ENCODE measurements at regions not wholly inside any gene's neighbourhood (a gene's known extent, or its start where the extent isn't known, plus 50 kb on each side); places are given as distances from the start of the nearest gene placed in this dataset.

- no peak for TF ChIP-seq CTCF (IDR thresholded peaks at IDR 0.05)
- TF ChIP-seq CBX8 (IDR thresholded peaks at IDR 0.05) = no peak
- no peak for TF ChIP-seq FOXS1 (CRISPR knock-in tag; IDR thresholded peaks at IDR 0.05)
- TF ChIP-seq MYC (IDR thresholded peaks at IDR 0.05; ENCODE audit: borderline replicate concordance, low read length) = no peak
- no peak for TF ChIP-seq SMC3 (IDR thresholded peaks at IDR 0.05)
- TF ChIP-seq TFCP2L1 (CRISPR knock-in tag; IDR thresholded peaks at IDR 0.05) = no peak
- no peak for TF ChIP-seq RCOR1 (IDR thresholded peaks at IDR 0.05; ENCODE audit: low read depth, low read length)
- no peak for TF ChIP-seq ZNF302 (CRISPR knock-in tag; IDR thresholded peaks at IDR 0.05)
- no peak for TF ChIP-seq RFX5 (IDR thresholded peaks at IDR 0.05)
- TF ChIP-seq HOXA7 (CRISPR knock-in tag; IDR thresholded peaks at IDR 0.05) = no peak
- TF ChIP-seq FOSL2 (IDR thresholded peaks at IDR 0.05) = no peak
- TF ChIP-seq FOSL2 (CRISPR knock-in tag; IDR thresholded peaks at IDR 0.05) = no peak
- no peak for TF ChIP-seq EHMT2 (IDR thresholded peaks at IDR 0.05; ENCODE audit: low read depth)
These were observed 868.1 kb upstream of the ID2 start for GRCh38 chr2:7813541-7814292.
